NCI-H2196 treated with DMSO at 0.1 percent for 48 hours (cell line): ENCODE measurements at regions not wholly inside any gene's neighbourhood (a gene's known extent, or its start where the extent isn't known, plus 50 kb on each side); places are given as distances from the start of the nearest gene placed in this dataset.

ENCODE experiments used
- DNase-seq: peaks from one replicate; lab custom pipeline; 2025; ENCODE audit not compliant: unreplicated experiment; lab: John Stamatoyannopoulos, UW

DNA sequence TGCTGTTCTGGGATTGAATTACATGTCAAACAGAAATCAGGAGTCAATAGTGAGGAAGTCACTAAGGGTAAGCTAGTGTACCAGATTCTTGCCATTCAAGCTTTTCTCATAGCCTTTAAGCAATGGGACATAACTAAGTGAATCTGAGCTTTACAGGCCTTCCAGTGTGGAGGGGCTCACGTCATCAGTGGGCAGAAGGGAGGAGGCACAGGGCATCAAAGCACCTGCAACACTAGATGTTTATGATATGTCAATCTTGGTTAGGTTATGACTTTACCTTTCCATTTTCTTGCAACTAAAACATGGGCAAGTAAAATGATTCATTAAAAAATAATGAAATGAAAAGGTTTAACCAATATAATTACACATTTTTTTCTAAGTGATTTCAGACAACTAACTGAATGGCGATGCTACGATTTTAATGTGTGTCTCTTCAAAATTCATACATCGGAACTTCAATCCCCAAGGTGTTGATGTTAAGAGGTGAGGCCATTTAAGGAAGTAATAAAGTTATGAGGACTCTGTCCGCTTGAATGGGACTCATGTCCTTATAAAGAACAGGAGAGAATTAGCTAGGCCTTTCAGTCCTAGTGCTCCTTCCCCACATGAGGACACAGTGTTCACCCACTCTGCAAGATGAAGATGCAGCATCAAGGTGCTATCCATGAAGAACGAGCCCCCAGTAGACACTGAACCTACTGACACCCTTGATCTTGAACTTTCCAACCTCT lies 1169.2 kb upstream of the NXPH2 start:
- DNase-seq, result no peak

DNA sequence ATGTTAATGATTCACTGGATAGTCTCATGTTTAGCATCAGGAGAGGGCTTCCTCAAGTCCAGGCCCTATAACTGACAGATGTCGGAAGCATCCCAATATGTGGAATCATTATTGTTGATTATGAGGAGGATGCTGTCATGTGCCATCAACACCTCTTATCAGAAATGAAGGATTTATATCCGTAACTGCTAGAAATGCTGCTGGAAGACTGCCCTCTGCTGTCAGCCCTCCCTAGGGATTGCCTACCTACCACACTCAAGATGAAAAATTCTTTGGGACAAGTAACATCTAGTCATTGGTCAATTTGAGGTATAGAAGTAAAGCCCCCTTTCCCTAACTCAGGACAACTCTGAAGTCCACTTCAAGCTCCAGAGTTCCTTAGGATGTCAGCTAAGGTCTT lies 1166.5 kb upstream of the NXPH2 start:
- DNase-seq, result no peak

DNA sequence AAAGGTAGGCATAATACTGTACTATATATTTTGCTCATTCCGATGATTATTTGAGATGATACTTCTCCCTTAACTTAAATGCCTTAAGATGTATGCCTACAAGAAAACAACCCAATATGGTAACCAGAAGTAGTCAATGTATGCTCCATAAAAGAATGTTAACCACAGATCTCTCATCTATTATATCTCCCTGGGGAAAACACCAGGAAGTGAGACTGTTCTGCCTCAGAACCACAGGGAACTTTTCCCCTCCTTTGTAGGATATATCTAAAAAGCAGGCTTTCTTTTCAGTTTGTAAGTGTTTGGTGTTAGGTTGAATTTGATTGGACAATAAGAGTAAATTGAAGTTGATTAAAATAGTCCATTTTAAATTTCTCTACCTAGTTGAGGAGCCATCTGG lies 1160.5 kb upstream of the NXPH2 start:
- DNase-seq, result no peak

- DNase-seq, result no peak
Observed at GRCh38 chr2:139925903-139926302, 1145.7 kb upstream of the NXPH2 start.

DNA sequence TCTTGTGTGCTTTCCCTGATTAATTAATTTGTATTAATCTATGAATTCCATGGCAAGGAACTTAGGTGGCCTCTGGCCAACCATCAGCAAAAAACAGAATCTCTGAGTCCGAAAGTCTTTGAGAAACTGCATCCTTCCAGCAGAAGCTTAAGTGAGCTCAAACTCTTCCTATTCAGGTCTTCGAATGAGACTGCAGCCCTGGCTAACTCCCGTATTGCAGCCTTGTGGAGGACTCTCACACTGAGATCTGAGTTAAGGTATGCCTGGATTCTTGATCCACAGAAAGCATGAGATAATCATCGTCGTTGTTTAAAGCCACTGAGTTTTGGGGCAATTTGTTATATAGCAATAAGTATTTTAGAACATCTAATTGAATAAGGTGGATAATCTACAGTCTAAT lies 1143.9 kb upstream of the NXPH2 start:
- no peak for DNase-seq

DNA sequence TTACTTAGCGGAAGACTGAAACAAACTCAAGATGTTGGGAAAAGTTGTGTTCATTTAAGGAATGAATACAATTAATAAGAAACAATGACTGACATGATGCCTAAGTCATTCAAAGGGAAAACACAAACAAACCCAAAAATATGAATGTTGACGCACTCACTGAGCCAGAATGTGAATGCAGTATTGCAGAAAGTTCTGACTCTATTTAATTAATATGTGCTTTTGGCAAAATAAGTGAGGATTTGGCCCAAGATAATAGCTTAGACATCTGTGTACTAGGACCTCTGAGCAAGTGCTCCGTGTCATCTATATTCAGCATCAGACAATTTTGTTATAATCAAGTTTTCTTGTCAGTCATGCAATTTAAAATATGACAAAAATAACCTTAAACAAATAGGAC lies 1138.8 kb upstream of the NXPH2 start:
- no peak for DNase-seq

DNA sequence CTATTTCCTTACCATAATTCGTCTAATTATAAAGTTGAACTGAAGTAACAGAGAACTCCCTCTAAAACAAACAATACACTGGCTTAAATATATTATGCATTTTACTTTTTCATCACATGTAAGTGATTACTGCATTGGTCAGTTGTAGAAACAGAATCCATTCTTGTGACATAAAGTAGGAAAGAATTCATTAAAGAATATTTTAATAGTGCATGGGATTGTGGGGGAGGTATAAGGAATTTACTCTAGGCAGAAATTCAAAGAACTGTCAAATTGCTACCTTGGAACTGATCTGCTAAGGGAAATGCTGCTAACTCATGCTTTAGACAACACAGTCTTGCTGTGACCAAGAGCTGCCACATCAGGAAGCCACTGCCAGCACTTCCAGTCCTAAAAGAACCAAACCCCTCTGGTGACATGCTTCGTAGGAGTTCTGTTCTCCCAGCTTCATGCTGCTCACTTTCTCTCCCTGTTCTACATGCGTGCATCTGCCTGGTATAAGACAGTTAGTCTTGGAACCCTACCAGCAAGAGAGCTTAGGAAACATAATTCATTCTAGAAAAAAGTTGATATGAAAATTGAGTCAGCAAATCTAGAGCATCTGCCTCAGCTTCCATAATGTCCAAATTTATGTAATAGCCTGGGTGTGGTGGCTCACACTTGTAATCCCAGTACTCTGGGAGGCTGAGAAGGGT lies 1137.6 kb upstream of the NXPH2 start:
- no peak for DNase-seq

DNA sequence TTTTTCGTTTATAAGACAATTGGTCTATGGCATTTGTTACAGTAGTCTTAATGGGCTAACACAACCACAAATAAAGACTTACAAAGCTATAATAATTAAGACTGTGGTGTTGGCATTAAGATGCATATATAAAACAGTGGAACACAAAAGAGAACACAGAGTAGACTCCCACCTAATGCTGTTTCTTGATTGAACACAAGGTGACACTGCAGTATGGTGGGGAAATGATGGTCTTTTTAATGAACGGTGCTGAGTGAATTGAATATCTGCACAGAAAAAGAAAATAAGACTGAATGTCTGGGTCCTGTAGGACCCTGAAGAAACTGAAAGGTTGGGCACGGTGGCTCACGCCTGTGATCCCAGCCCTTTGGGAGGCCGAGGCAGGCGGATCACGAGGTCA lies 1136.6 kb upstream of the NXPH2 start:
- no peak for DNase-seq

GRCh38 chr2:139911160-139911559 lies 1131.0 kb upstream of the NXPH2 start:
- DNase-seq, result no peak

DNA sequence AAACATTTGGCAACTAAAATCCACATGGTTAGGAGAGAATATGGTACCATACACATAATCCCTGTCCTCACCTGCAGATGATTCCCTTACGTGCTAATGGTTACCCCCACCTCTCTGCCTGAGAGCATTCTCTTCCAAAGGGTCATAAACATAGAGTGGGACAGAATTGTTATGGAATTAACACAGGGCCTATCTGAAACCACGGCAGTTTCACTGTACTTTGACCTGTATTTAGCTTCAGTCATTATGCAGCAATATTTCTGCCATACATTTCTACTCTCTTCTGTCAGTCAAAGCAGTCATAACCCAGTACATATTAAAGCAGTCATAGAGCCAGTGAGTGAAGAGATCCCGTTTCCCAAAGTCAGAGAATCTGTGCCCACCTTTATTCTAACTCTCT lies 1128.9 kb upstream of the NXPH2 start:
- DNase-seq, result no peak

- DNase-seq, result no peak
Observed at GRCh38 chr2:139905624-139906023, 1125.4 kb upstream of the NXPH2 start.

DNA sequence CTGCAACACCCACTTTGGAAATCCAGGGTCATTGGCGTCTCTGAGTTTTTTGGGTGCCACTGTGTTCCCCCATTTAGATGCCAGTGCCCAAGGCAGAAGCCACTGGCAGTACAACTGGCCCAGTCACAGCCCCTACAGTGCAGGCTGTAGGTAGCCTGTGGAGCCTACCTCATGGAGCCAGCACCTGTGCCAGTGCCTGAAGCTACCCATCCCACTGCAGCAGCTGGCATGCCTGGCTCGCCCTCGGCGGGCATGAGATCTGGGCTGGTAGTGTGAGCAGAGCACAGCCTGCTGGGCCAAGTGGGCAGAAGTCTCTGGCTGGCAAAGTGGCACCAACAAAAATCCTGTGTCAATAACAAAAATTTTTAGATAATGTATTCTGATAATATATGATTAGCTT lies 1111.4 kb upstream of the NXPH2 start:
- DNase-seq, result no peak

DNA sequence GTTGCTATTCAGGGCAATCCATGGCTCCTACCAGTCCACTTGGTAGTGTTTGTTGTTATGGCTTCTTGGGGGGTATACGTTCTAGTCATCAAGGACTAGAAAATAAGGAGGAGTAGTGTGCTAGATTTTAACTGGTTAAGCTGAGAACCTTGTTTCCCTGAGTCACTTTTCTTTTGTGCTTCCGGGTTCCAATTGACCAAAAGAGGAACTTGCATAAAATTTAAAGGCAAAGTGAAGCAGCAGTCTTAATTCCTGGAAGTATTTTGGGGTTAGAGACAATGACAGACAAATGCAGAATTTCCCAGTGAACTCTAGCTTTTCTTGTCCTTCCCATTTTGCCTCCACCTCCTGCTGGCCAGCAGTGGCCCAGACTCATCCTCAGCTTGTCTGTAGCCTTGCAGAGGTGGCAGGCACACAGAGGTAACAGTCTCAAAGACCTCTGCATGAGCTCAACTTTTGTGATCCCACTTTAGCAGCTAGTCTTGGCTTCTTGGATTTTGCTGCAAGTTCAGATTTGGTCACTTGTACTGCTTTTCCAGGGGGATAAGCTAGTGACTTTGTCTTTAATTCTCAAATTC lies 1105.8 kb upstream of the NXPH2 start:
- no peak for DNase-seq

GRCh38 chr2:139876964-139877363 lies 1096.8 kb upstream of the NXPH2 start:
- DNase-seq, result no peak

DNA sequence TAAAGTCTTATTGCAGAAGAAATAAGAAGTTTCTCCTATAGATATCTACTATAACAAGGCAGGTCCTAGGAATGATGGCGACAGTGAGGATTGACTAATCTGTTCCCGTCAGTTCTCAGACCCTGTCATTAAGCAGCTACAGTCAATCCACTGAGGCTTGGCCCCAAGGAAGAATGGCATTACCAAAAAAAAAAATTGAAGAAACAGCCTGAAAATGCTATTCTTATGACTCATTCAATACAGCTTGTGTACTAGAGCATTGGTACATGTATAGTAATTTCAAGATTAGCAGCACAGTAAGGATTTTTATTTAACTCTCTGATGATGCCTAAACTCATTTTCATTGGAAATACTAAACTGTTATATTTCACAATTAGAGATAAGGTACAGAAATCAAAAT lies 1096.1 kb upstream of the NXPH2 start:
- no peak for DNase-seq

- DNase-seq, result no peak
Observed at GRCh38 chr2:139872503-139872902, 1092.3 kb upstream of the NXPH2 start.

DNA sequence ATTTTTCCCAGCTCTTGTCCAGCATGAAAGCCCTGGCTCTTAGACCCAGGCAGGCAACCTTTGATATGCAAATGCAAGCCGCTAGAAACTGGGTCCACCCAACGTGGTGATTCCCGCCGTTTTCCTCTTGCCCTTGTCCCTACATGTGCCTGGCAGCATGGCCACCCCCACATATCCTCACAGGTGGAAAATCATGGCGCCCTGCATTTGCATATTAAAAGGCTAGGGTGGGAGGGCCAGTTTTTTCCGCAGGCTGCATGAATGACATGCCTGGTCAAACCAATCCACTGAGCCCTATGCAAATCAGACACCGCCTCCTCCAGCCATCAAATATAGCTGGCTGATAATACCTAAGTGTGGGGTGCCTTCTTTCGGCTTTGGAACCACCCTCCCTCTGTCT lies 1091.8 kb upstream of the NXPH2 start:
- DNase-seq, result no peak

DNA sequence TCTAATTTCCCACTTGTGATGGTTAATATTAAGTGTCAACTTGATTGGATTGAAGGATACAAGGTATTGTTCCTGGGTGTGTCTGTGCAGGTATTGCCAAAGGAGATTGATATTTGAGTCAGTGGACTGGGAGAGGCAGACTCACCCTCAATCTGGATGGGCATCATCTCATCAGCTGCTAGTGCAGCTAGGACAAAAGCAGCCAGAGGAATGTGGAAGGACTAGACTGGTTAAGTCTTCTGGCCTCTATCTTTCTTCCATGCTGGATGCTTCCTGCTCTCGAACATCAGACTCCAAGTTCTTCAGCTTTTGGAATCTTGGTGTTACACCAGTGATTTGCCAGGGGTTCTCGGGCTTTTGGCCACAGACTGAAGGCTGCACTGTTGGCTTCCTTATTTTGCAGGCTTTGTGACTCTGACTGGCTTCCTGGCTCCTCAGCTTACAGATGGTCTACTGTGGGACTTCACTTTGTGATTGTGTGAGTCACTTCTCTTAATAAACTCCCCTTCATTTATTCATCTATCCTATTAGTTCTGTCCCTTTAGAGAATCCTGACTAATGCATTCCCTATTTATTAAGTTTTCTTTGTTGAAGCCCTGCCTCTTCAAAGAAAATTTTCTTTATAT lies 1087.5 kb upstream of the NXPH2 start:
- no peak for DNase-seq

GRCh38 chr2:139864821-139865302 lies 1084.7 kb upstream of the NXPH2 start:
- DNase-seq, result no peak

- no peak for DNase-seq
Observed at GRCh38 chr2:139854769-139855483, 1074.7 kb upstream of the NXPH2 start.

GRCh38 chr2:139850254-139850890 lies 1070.2 kb upstream of the NXPH2 start:
- no peak for DNase-seq
